HL-60 (cell line): ENCODE measurements at regions not wholly inside any gene's neighbourhood (a gene's known extent, or its start where the extent isn't known, plus 50 kb on each side); places are given as distances from the start of the nearest gene placed in this dataset.
"Not testable (repeated sequence)": the region's sequence is repeated elsewhere in the genome, so short reads cannot be mapped to it uniquely, and the experiment has no call there.

Experiments used
- CTCF ChIP-seq: IDR thresholded peaks from one replicate; pipeline ENCODE4 v1.5.1; 2011; ENCODE audit warnings: low read length, control low read depth, inconsistent platforms; ENCODE audit not compliant: insufficient read depth
- GABPA ChIP-seq: IDR thresholded peaks from 2 replicates; pipeline ENCODE4 v1.6.1; 2012; ENCODE audit warnings: low read depth
- POLR2AphosphoS5 ChIP-seq: IDR thresholded peaks from 2 replicates; pipeline ENCODE4 v1.6.1; 2012; ENCODE audit warnings: low read depth
- REST ChIP-seq: IDR thresholded peaks from 2 replicates; pipeline ENCODE4 v1.6.1; 2012; ENCODE audit warnings: low read depth; ENCODE audit not compliant: insufficient replicate concordance
- SPI1 ChIP-seq: IDR thresholded peaks from 2 replicates; pipeline ENCODE4 v1.6.1; 2012; ENCODE audit warnings: low read depth, mild to moderate bottlenecking, borderline replicate concordance

- not testable (repeated sequence) for TF ChIP-seq CTCF, POLR2AphosphoS5, REST, SPI1, GABPA
Observed at GRCh38 chr1:54469444-54469843, 63.2 kb upstream of the SSBP3 start.
